ENCODE measurements at regions not wholly inside any gene's neighbourhood (a gene's known extent, or its start where the extent isn't known, plus 50 kb on each side); places are given as distances from the start of the nearest gene placed in this dataset.

GRCh38 chr1:214208460-214208859, 72.5 kb upstream of the SMYD2 start:
- Mint-ChIP-seq H3K27ac (no peak overlapping the region), H3K36me3 (no peaks in the 10 kb centered on the region), H3K4me1 (no peaks in the 10 kb centered on the region), H3K9me3 (no peaks in the 10 kb centered on the region), H3K27me3 (peaks cover 7% of the 10 kb centered on the region), H3K4me3 (no peak overlapping the region)

- no peaks in the 10 kb centered on the region for H3K36me3 Mint-ChIP-seq
These were observed 71.6 kb upstream of the SMYD2 start for GRCh38 chr1:214209260-214209808.

GRCh38 chr1:214213136-214213535, 67.8 kb upstream of the SMYD2 start:
- Mint-ChIP-seq H3K36me3 (no peaks in the 10 kb centered on the region), H3K4me1 (peaks cover 0 to 1% (median 0%) of the 10 kb centered on the region in 3 donors), H3K27ac (no peak overlapping the region), H3K27me3 (peaks cover 14% of the 10 kb centered on the region), H3K4me3 (no peak overlapping the region), H3K9me3 (no peaks in the 10 kb centered on the region)

More at GRCh38 chr1:214209260-214209808, 71.6 kb upstream of the SMYD2 start:
- H3K4me1 Mint-ChIP-seq: peaks cover 0 to 1% (median 0%) of the 10 kb centered on the region in 3 donors
- no peak overlapping the region for H3K27ac Mint-ChIP-seq
- no peaks in the 10 kb centered on the region for H3K9me3 Mint-ChIP-seq
- peaks cover 7% of the 10 kb centered on the region for H3K27me3 Mint-ChIP-seq
- H3K4me3 Mint-ChIP-seq: no peak overlapping the region

GRCh38 chr1:214214851-214215250, 66.1 kb upstream of the SMYD2 start:
- Mint-ChIP-seq H3K9me3 (no peaks in the 10 kb centered on the region), H3K4me3 (no peak overlapping the region), H3K4me1 (peaks cover 0 to 1% (median 0%) of the 10 kb centered on the region in 3 donors), H3K27ac (no peak overlapping the region), H3K36me3 (no peaks in the 10 kb centered on the region), H3K27me3 (peaks cover 16% of the 10 kb centered on the region)

- Mint-ChIP-seq H3K4me3 (no peak overlapping the region), H3K36me3 (no peaks in the 10 kb centered on the region), H3K27me3 (peaks cover 19% of the 10 kb centered on the region), H3K27ac (no peak overlapping the region), H3K9me3 (no peaks in the 10 kb centered on the region), H3K4me1 (peaks cover 0 to 1% (median 0%) of the 10 kb centered on the region in 3 donors)
These were observed 65.4 kb upstream of the SMYD2 start for GRCh38 chr1:214215583-214215982.

GRCh38 chr1:214216021-214216420, 64.9 kb upstream of the SMYD2 start:
- H3K27ac Mint-ChIP-seq: no peak overlapping the region
- peaks cover 19% of the 10 kb centered on the region for H3K27me3 Mint-ChIP-seq
- peaks cover 0 to 1% (median 0%) of the 10 kb centered on the region in 3 donors for H3K4me1 Mint-ChIP-seq

GRCh38 chr1:214216779-214217178, 64.2 kb upstream of the SMYD2 start:
- no peak overlapping the region for H3K27ac Mint-ChIP-seq
- peaks cover 17% of the 10 kb centered on the region for H3K27me3 Mint-ChIP-seq
- no peaks in the 10 kb centered on the region for H3K9me3 Mint-ChIP-seq
- H3K4me3 Mint-ChIP-seq: no peak overlapping the region
- H3K36me3 Mint-ChIP-seq: no peaks in the 10 kb centered on the region
- peaks cover 0 to 1% (median 0%) of the 10 kb centered on the region in 3 donors for H3K4me1 Mint-ChIP-seq

More at GRCh38 chr1:214216021-214216420, 64.9 kb upstream of the SMYD2 start:
- Mint-ChIP-seq H3K36me3 (no peaks in the 10 kb centered on the region), H3K9me3 (no peaks in the 10 kb centered on the region), H3K4me3 (no peak overlapping the region)

GRCh38 chr1:214219902-214220301, 61.1 kb upstream of the SMYD2 start:
- no peak overlapping the region for H3K27ac Mint-ChIP-seq
- H3K27me3 Mint-ChIP-seq: peaks cover 20% of the 10 kb centered on the region
- peak overlapping the region in 1 of 4 donors; percentile 10 for H3K4me3 Mint-ChIP-seq
- no peaks in the 10 kb centered on the region for H3K36me3 Mint-ChIP-seq
- peaks cover 0 to 3% (median 1%) of the 10 kb centered on the region in 3 donors for H3K4me1 Mint-ChIP-seq
- H3K9me3 Mint-ChIP-seq: no peaks in the 10 kb centered on the region

- no peaks in the 10 kb centered on the region for H3K36me3 Mint-ChIP-seq
- H3K9me3 Mint-ChIP-seq: no peaks in the 10 kb centered on the region
- H3K4me1 Mint-ChIP-seq: peaks cover 0 to 4% (median 1%) of the 10 kb centered on the region in 3 donors
- H3K27ac Mint-ChIP-seq: no peak overlapping the region
- no peak overlapping the region for H3K4me3 Mint-ChIP-seq
- peaks cover 17% of the 10 kb centered on the region for H3K27me3 Mint-ChIP-seq
These were observed 60.1 kb upstream of the SMYD2 start for GRCh38 chr1:214220891-214221290.

GRCh38 chr1:214224611-214225354, 56.2 kb upstream of the SMYD2 start:
- no peak overlapping the region for H3K27ac Mint-ChIP-seq
- no peak overlapping the region for H3K4me3 Mint-ChIP-seq
- peaks cover 17% of the 10 kb centered on the region for H3K27me3 Mint-ChIP-seq
- H3K9me3 Mint-ChIP-seq: no peaks in the 10 kb centered on the region
- H3K36me3 Mint-ChIP-seq: no peaks in the 10 kb centered on the region
- peaks cover 0 to 4% (median 1%) of the 10 kb centered on the region in 3 donors for H3K4me1 Mint-ChIP-seq

- H3K4me3 Mint-ChIP-seq: no peak overlapping the region
- no peak overlapping the region for H3K27ac Mint-ChIP-seq
- H3K4me1 Mint-ChIP-seq: peaks cover 0 to 4% (median 1%) of the 10 kb centered on the region in 3 donors
- no peaks in the 10 kb centered on the region for H3K36me3 Mint-ChIP-seq
- H3K9me3 Mint-ChIP-seq: no peaks in the 10 kb centered on the region
- H3K27me3 Mint-ChIP-seq: peaks cover 12% of the 10 kb centered on the region
These were observed 52.0 kb upstream of the SMYD2 start for GRCh38 chr1:214228976-214229375.

- Mint-ChIP-seq H3K36me3 (no peaks in the 10 kb centered on the region), H3K4me1 (peaks cover 0 to 3% (median 0%) of the 10 kb centered on the region in 3 donors), H3K9me3 (no peaks in the 10 kb centered on the region), H3K27me3 (peaks cover 7% of the 10 kb centered on the region), H3K27ac (no peak overlapping the region), H3K4me3 (no peak overlapping the region)
These were observed 51.2 kb upstream of the SMYD2 start for GRCh38 chr1:214229736-214230135.

All from IgD-negative memory B cell (primary cell).